Bronchial epithelial cell (primary cell): ENCODE measurements at regions not wholly inside any gene's neighbourhood (a gene's known extent, or its start where the extent isn't known, plus 50 kb on each side); places are given as distances from the start of the nearest gene placed in this dataset.

Experiments used
- DNase-seq: peaks from one replicate; pipeline ENCODE4 v3.0.0-alpha.2; 2010; ENCODE audit warnings: low read depth
- FAIRE-seq: peaks from 2 replicates; lab custom pipeline; 2011; peaks lifted over from hg19 to GRCh38; lab: Jason Lieb, UNC
- H3K27me3 ChIP-seq: 2 replicates; pipeline ENCODE4 v1.5.1; 2011; ENCODE audit warnings: low read length; ENCODE audit not compliant: control insufficient read depth, insufficient read depth
- H3K36me3 ChIP-seq: 2 replicates; pipeline ENCODE4 v1.5.1; 2011; ENCODE audit warnings: low read length; ENCODE audit not compliant: control insufficient read depth, insufficient read depth
- H3K4me3 ChIP-seq: 2 replicates; pipeline ENCODE4 v1.5.1; 2011; ENCODE audit warnings: mild to moderate bottlenecking, low read depth, low read length, control low read depth
- CTCF ChIP-seq: IDR thresholded peaks from 2 replicates; pipeline ENCODE4 v1.5.1; 2011; ENCODE audit warnings: mild to moderate bottlenecking, moderate library complexity, low read length, control low read depth, inconsistent platforms; ENCODE audit not compliant: insufficient read depth, severe bottlenecking

GRCh38 chr6:102485480-102485879 lies 1092.0 kb downstream of the GRIK2 start:
- no peak for TF ChIP-seq CTCF
- Histone ChIP-seq H3K36me3 (no peaks in the 10 kb centered on the region), H3K4me3 (no peak overlapping the region), H3K27me3 (no peaks in the 10 kb centered on the region)
- no peak for DNase-seq
- no peak for FAIRE-seq

GRCh38 chr6:102474041-102474807 lies 1080.7 kb downstream of the GRIK2 start:
- DNase-seq (no peak), FAIRE-seq (no peak)
- Histone ChIP-seq H3K27me3 (no peaks in the 10 kb centered on the region), H3K36me3 (no peaks in the 10 kb centered on the region), H3K4me3 (no peak overlapping the region)
- TF ChIP-seq CTCF = no peak

DNA sequence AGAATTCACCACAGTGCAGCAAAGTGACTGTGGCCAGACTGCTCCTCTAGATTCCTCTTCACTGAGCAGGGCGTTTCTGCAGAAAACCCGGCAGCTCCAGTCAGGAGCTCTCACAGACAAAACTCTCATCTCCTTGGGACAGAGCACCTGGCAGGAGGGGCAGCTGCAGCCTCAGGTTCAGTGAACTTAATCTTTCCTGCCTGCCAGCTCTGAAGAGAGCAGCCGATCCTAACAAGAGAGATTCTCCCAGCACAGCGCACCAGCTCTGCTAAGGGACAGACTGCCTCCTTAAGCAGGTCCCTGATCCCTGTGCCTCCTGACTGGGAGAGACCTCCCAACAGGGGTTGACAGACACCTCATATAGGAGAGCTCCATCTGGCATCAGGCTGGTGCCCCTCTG lies 1065.5 kb downstream of the GRIK2 start:
- FAIRE-seq (no peak), DNase-seq (no peak)
- Histone ChIP-seq H3K4me3 (no peak overlapping the region), H3K36me3 (no peaks in the 10 kb centered on the region), H3K27me3 (no peaks in the 10 kb centered on the region)
- no peak for TF ChIP-seq CTCF

GRCh38 chr6:102438171-102438570 lies 1044.7 kb downstream of the GRIK2 start:
- FAIRE-seq = no peak

GRCh38 chr6:102417368-102417998 lies 1024.0 kb downstream of the GRIK2 start:
- no peaks in the 10 kb centered on the region for H3K36me3 ChIP-seq
- no peak for TF ChIP-seq CTCF
- no peak for DNase-seq

More at GRCh38 chr6:102438171-102438570, 1044.7 kb downstream of the GRIK2 start:
- no peak for TF ChIP-seq CTCF
- no peak for DNase-seq
- no peak overlapping the region for H3K4me3 ChIP-seq
- H3K27me3 ChIP-seq = no peaks in the 10 kb centered on the region
- H3K36me3 ChIP-seq = no peaks in the 10 kb centered on the region

DNA sequence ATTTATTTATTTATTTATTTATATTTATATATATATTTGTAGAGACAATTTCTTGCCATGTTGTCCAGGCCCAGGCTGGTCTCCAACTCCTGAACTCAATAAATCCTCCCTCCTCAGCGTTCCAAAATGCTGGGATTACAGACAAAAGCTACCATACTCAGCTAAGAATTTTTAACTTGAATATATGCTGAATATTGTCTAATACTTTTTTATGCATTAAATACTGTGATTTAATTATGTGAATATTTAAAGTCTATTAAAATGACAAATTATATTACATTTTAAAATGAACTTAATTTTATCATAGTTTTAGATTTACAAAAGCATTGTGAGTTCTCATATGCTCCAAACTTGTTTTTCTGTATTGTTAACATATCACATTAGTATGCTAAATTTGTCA lies 1022.4 kb downstream of the GRIK2 start:
- no peak overlapping the region for H3K4me3 ChIP-seq
- no peak for DNase-seq
- no peak for FAIRE-seq

More at GRCh38 chr6:102417368-102417998, 1024.0 kb downstream of the GRIK2 start:
- H3K4me3 ChIP-seq = no peak overlapping the region
- H3K27me3 ChIP-seq = no peaks in the 10 kb centered on the region
- FAIRE-seq = no peak

More for the DNA sequence above, 1022.4 kb downstream of the GRIK2 start:
- H3K27me3 ChIP-seq = no peaks in the 10 kb centered on the region
- no peak for TF ChIP-seq CTCF
- H3K36me3 ChIP-seq = no peaks in the 10 kb centered on the region
